Nephron (organoid): ENCODE measurements at regions not wholly inside any gene's neighbourhood (a gene's known extent, or its start where the extent isn't known, plus 50 kb on each side); places are given as distances from the start of the nearest gene placed in this dataset.

Experiments
- H3K27ac Mint-ChIP-seq, 3 experiments: 2 replicates each; pipeline ENCODE4 v1.8.0; 2020; ENCODE audit warnings: mixed read lengths in 3 of 3, mild to moderate bottlenecking in 2 of 3, moderate library complexity in 1 of 3
- H3K27me3 Mint-ChIP-seq: 2 replicates; pipeline ENCODE4 v1.8.0; 2021; ENCODE audit warnings: low read depth, mild to moderate bottlenecking, moderate library complexity, mixed read lengths
- H3K36me3 Mint-ChIP-seq: 2 replicates; pipeline ENCODE4 v1.8.0; 2020; ENCODE audit warnings: low read depth, mixed read lengths
- H3K4me1 Mint-ChIP-seq: 2 replicates; pipeline ENCODE4 v1.8.0; 2020; ENCODE audit warnings: mixed read lengths
- H3K4me3 Mint-ChIP-seq, 3 experiments: 2 replicates each; pipeline ENCODE4 v1.8.0; 2020; ENCODE audit warnings: mild to moderate bottlenecking in 3 of 3, mixed read lengths in 3 of 3, moderate library complexity in 2 of 3
- H3K9me3 Mint-ChIP-seq: 2 replicates; pipeline ENCODE4 v1.8.0; 2020; ENCODE audit warnings: mixed read lengths
- TF ChIP-seq, protein P1 (sequence below), 3 experiments: fragments of 200-600 bp; sonication (generic); IDR thresholded peaks; one replicate each; pipeline ENCODE4 v1.5.0; 2021; ENCODE audit warnings: antibody characterized with exemption in 3 of 3; ENCODE audit not compliant: unreplicated experiment in 3 of 3

DNA sequence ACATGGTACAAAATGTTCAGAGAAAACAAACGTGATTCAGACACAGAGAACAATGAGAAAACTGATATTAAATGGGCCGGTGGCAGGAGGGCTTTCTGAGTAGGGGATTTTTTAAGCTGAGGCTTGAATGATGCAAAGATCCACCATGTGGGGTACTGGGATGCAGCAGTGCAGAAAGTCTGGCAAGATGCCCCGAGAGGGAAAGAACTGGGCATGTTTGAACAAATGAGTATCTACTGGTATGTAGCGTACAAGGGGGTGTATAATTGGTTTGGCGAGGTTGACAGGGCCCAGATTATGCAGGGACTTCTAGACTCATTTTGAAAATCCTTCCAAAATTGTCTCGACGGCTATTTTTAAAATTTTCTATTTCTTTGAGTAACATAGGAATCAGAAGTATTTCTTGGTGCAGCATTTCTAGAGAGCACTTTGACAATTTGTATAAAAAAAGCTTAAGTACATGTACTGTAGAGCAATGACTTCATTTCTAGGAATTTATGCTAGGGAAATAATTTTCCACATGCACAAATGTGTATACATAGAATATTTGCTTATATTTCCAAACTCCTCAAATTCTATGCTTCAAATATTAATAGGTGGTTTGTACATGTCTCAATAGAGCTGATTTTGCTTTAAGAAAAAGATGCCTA lies 119.6 kb upstream of the DOK5 start:
- no peak overlapping the region for H3K27ac Mint-ChIP-seq
- no peak overlapping the region for H3K4me3 Mint-ChIP-seq
- no peaks in the 10 kb centered on the region for H3K36me3 Mint-ChIP-seq
- peaks cover 4% of the 10 kb centered on the region for H3K27me3 Mint-ChIP-seq
- no peaks in the 10 kb centered on the region for H3K9me3 Mint-ChIP-seq
- peaks cover 10% of the 10 kb centered on the region for H3K4me1 Mint-ChIP-seq
- TF ChIP-seq, protein P1, sequence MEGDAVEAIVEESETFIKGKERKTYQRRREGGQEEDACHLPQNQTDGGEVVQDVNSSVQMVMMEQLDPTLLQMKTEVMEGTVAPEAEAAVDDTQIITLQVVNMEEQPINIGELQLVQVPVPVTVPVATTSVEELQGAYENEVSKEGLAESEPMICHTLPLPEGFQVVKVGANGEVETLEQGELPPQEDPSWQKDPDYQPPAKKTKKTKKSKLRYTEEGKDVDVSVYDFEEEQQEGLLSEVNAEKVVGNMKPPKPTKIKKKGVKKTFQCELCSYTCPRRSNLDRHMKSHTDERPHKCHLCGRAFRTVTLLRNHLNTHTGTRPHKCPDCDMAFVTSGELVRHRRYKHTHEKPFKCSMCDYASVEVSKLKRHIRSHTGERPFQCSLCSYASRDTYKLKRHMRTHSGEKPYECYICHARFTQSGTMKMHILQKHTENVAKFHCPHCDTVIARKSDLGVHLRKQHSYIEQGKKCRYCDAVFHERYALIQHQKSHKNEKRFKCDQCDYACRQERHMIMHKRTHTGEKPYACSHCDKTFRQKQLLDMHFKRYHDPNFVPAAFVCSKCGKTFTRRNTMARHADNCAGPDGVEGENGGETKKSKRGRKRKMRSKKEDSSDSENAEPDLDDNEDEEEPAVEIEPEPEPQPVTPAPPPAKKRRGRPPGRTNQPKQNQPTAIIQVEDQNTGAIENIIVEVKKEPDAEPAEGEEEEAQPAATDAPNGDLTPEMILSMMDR (IDR thresholded peaks at IDR 0.05; ENCODE audit: unreplicated experiment in 3 of 3): no peak

DNA sequence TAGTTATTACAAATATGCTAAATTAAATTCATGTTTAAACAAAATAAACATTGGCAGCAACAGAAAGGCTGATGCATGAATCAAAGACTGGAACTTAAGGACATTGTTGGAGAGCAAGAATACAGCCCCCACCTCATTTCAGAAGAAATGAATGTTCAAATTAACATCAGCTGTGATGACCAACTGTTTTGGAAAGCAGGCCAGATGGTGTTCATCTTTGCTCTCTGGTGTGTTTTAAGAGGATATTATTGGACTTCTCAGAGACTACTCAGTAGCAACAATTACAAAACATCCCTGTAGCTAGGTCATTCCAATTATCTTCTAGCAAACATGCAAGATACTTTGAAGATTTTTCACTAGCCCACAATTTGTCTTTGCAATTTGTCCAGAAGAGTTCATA lies 118.6 kb upstream of the DOK5 start:
- Mint-ChIP-seq H3K27ac (no peak overlapping the region), H3K36me3 (no peaks in the 10 kb centered on the region), H3K4me3 (no peak overlapping the region), H3K4me1 (peaks cover 10% of the 10 kb centered on the region), H3K27me3 (peaks cover 4% of the 10 kb centered on the region), H3K9me3 (no peaks in the 10 kb centered on the region)
- TF ChIP-seq, protein P1 (IDR thresholded peaks at IDR 0.05; ENCODE audit: unreplicated experiment in 3 of 3): no peak

DNA sequence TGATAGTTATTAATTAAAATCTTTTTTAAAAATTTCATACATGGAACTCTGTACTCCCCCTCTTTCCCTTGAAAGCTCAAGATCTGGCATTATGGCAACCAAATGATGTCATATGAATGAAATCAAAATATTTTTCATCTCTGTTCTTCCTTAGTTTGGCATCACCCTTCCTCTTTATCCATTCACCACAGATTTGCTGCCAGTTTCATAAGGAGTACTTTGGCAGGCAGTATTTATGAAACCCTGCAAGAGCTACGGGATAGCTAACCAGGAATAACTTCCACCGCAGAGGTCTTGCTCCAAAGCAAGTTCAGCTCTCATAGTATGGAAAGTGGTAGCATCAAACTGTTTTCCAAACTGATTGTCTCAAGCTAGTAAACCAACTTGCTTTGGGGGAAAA lies 113.9 kb upstream of the DOK5 start:
- Mint-ChIP-seq H3K27ac (no peak overlapping the region), H3K27me3 (peaks cover 4% of the 10 kb centered on the region), H3K9me3 (no peaks in the 10 kb centered on the region), H3K4me3 (no peak overlapping the region), H3K4me1 (peaks cover 5% of the 10 kb centered on the region), H3K36me3 (no peaks in the 10 kb centered on the region)
- TF ChIP-seq, protein P1 (IDR thresholded peaks at IDR 0.05; ENCODE audit: unreplicated experiment in 3 of 3): no peak

DNA sequence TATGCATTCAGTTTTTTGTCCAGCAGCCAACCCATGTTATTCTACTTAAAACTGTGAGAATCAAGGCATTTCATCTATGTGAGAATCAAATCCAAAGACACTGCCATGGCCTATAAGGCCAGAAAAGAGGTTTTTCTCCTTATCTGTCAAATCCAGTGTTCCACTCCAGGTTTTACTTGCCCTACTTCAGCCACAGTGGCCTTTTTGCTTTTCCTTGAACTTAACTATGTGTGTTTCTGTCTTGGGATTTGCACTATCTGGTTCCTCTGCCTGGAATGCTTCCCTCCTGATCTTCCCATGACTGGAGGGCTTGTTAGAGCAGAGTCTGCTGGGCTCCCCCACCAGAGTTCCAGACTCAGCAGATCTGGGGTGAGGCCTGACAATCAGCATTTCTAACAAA lies 113.1 kb upstream of the DOK5 start:
- TF ChIP-seq, protein P1 (IDR thresholded peaks at IDR 0.05; ENCODE audit: unreplicated experiment in 3 of 3): no peak
- Mint-ChIP-seq H3K36me3 (no peaks in the 10 kb centered on the region), H3K4me3 (no peak overlapping the region), H3K4me1 (no peaks in the 10 kb centered on the region), H3K9me3 (no peaks in the 10 kb centered on the region), H3K27me3 (peaks cover 4% of the 10 kb centered on the region), H3K27ac (no peak overlapping the region)

DNA sequence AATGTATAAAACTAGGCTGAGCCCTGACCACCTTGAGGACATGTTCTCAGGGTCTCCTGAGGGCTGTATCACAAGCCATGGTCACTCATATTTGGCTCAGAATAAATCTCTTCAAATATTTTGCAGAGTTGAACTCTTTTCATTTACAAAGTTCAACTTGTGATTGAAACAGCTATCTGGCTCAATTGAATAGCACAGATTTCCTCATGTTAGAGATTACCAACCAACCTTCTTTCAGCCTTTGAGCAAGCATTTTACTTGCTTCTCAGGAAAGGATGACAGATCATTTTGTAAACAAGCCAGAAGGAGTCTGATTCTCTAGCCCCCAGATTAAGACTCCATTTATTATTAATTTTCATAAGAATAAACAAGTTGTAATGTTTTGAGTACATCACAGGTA lies 111.0 kb upstream of the DOK5 start:
- H3K27me3 Mint-ChIP-seq: no peaks in the 10 kb centered on the region
- no peaks in the 10 kb centered on the region for H3K36me3 Mint-ChIP-seq
- H3K9me3 Mint-ChIP-seq: no peaks in the 10 kb centered on the region
- TF ChIP-seq, protein P1 (IDR thresholded peaks at IDR 0.05; ENCODE audit: unreplicated experiment in 3 of 3): no peak
- no peak overlapping the region for H3K4me3 Mint-ChIP-seq
- H3K4me1 Mint-ChIP-seq: no peaks in the 10 kb centered on the region
- no peak overlapping the region for H3K27ac Mint-ChIP-seq

DNA sequence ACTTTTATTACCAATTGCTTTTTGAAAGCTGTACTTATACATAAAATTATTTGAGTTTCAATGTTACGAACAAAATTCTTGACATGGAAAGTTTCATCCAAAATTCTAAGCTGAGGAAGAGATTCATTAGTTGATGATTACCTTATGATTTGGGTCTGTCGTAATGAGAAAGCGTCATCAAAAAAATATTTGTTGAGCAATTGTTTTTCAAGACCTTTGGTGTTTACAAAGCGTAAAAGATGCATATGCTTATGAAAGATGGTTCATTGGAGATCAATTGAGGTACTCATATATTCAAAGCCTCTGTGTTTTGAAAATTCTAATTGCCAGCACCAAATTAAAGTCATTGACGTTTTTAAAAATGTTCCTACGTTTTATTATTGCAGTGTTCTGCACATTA lies 110.5 kb upstream of the DOK5 start:
- H3K27me3 Mint-ChIP-seq: no peaks in the 10 kb centered on the region
- H3K27ac Mint-ChIP-seq: no peak overlapping the region
- TF ChIP-seq, protein P1 (IDR thresholded peaks at IDR 0.05; ENCODE audit: unreplicated experiment in 3 of 3): no peak
- no peaks in the 10 kb centered on the region for H3K4me1 Mint-ChIP-seq
- no peak overlapping the region for H3K4me3 Mint-ChIP-seq
- H3K9me3 Mint-ChIP-seq: no peaks in the 10 kb centered on the region
- no peaks in the 10 kb centered on the region for H3K36me3 Mint-ChIP-seq
